ENCODE measurements at regions not wholly inside any gene's neighbourhood (a gene's known extent, or its start where the extent isn't known, plus 50 kb on each side); places are given as distances from the start of the nearest gene placed in this dataset.

- TF ChIP-seq CTCF (conservative IDR thresholded peaks at IDR 0.05 in 1 of 2, IDR thresholded peaks at IDR 0.05 in 1 of 2; ENCODE audit: low read depth in 1 of 2, low read length in 2 of 2) (no peak), EZH2 (IDR thresholded peaks at IDR 0.05; ENCODE audit: low read length, missing control alignments) (no peak)
Observed at GRCh38 chr2:204299766-204300165, 245.5 kb upstream of the PARD3B start.
